ENCODE measurements at regions not wholly inside any gene's neighbourhood (a gene's known extent, or its start where the extent isn't known, plus 50 kb on each side); places are given as distances from the start of the nearest gene placed in this dataset.

- no peak overlapping the region for H3K27ac Mint-ChIP-seq
- no peak for ATAC-seq (ENCODE audit: low read depth)
- H3K9me3 Mint-ChIP-seq, result no peaks in the 10 kb centered on the region
- no peak for DNase-seq
- H3K27me3 Mint-ChIP-seq, result peaks cover 4% of the 10 kb centered on the region
- H3K4me1 Mint-ChIP-seq, result no peaks in the 10 kb centered on the region
- no peak overlapping the region for H3K4me3 Mint-ChIP-seq
- H3K36me3 Mint-ChIP-seq, result no peaks in the 10 kb centered on the region
- POLR2A ChIA-PET, result no interaction called here
These were observed 339.0 kb upstream of the KIF2A start for GRCh38 chr5:61966997-61967396.

- H3K27me3 Mint-ChIP-seq, result peaks cover 4% of the 10 kb centered on the region
- POLR2A ChIA-PET, result no interaction called here
- H3K36me3 Mint-ChIP-seq, result no peaks in the 10 kb centered on the region
- no peak overlapping the region for H3K27ac Mint-ChIP-seq
- ATAC-seq (ENCODE audit: low read depth), result no peak
- H3K4me3 Mint-ChIP-seq, result no peak overlapping the region
- no peaks in the 10 kb centered on the region for H3K9me3 Mint-ChIP-seq
- H3K4me1 Mint-ChIP-seq, result no peaks in the 10 kb centered on the region
- DNase-seq, result no peak
These were observed 338.3 kb upstream of the KIF2A start for GRCh38 chr5:61967681-61968080.

GRCh38 chr5:61969347-61969746, 336.7 kb upstream of the KIF2A start:
- POLR2A ChIA-PET, result no interaction called here
- H3K4me1 Mint-ChIP-seq, result no peaks in the 10 kb centered on the region
- H3K4me3 Mint-ChIP-seq, result no peak overlapping the region
- no peak overlapping the region for H3K27ac Mint-ChIP-seq
- ATAC-seq (ENCODE audit: low read depth), result no peak
- no peaks in the 10 kb centered on the region for H3K36me3 Mint-ChIP-seq
- H3K27me3 Mint-ChIP-seq, result peaks cover 4% of the 10 kb centered on the region
- DNase-seq, result no peak
- H3K9me3 Mint-ChIP-seq, result no peaks in the 10 kb centered on the region

GRCh38 chr5:61969755-61970154, 336.3 kb upstream of the KIF2A start:
- Mint-ChIP-seq H3K9me3 (no peaks in the 10 kb centered on the region), H3K4me1 (no peaks in the 10 kb centered on the region), H3K36me3 (no peaks in the 10 kb centered on the region), H3K27ac (no peak overlapping the region), H3K4me3 (no peak overlapping the region), H3K27me3 (peaks cover 4% of the 10 kb centered on the region)
- POLR2A ChIA-PET, result no interaction called here
- ATAC-seq (ENCODE audit: low read depth), result no peak
- DNase-seq, result no peak

- H3K27ac Mint-ChIP-seq, result no peak overlapping the region
- peaks cover 4% of the 10 kb centered on the region for H3K27me3 Mint-ChIP-seq
- H3K4me1 Mint-ChIP-seq, result no peaks in the 10 kb centered on the region
- ATAC-seq (ENCODE audit: low read depth) (no peak), DNase-seq (no peak)
- no peaks in the 10 kb centered on the region for H3K9me3 Mint-ChIP-seq
- no peaks in the 10 kb centered on the region for H3K36me3 Mint-ChIP-seq
- POLR2A ChIA-PET, result no interaction called here
- H3K4me3 Mint-ChIP-seq, result no peak overlapping the region
These were observed 335.8 kb upstream of the KIF2A start for GRCh38 chr5:61970218-61970617.

GRCh38 chr5:61974680-61975079, 331.3 kb upstream of the KIF2A start:
- no peak for ATAC-seq (ENCODE audit: low read depth)
- Mint-ChIP-seq H3K9me3 (no peaks in the 10 kb centered on the region), H3K27me3 (no peaks in the 10 kb centered on the region), H3K36me3 (no peaks in the 10 kb centered on the region), H3K4me3 (no peak overlapping the region), H3K4me1 (no peaks in the 10 kb centered on the region), H3K27ac (no peak overlapping the region)
- no peak for DNase-seq
- POLR2A ChIA-PET, result no interaction called here

GRCh38 chr5:61981886-61982285, 324.1 kb upstream of the KIF2A start:
- peaks cover 1% of the 10 kb centered on the region for H3K27me3 Mint-ChIP-seq
- no peaks in the 10 kb centered on the region for H3K9me3 Mint-ChIP-seq
- ATAC-seq (ENCODE audit: low read depth) (no peak), DNase-seq (no peak)
- no peaks in the 10 kb centered on the region for H3K36me3 Mint-ChIP-seq
- POLR2A ChIA-PET, result no interaction called here
- H3K4me1 Mint-ChIP-seq, result no peaks in the 10 kb centered on the region
- H3K4me3 Mint-ChIP-seq, result no peak overlapping the region
- H3K27ac Mint-ChIP-seq, result no peak overlapping the region

- H3K27ac Mint-ChIP-seq, result no peak overlapping the region
- H3K9me3 Mint-ChIP-seq, result no peaks in the 10 kb centered on the region
- ATAC-seq (ENCODE audit: low read depth) (no peak), DNase-seq (no peak)
- H3K4me1 Mint-ChIP-seq, result no peaks in the 10 kb centered on the region
- H3K27me3 Mint-ChIP-seq, result no peaks in the 10 kb centered on the region
- POLR2A ChIA-PET, result no interaction called here
- no peak overlapping the region for H3K4me3 Mint-ChIP-seq
- no peaks in the 10 kb centered on the region for H3K36me3 Mint-ChIP-seq
These were observed 314.6 kb upstream of the KIF2A start for GRCh38 chr5:61991430-61991829.

- Mint-ChIP-seq H3K4me1 (no peaks in the 10 kb centered on the region), H3K27ac (no peak overlapping the region), H3K36me3 (no peaks in the 10 kb centered on the region), H3K4me3 (no peak overlapping the region), H3K27me3 (no peaks in the 10 kb centered on the region), H3K9me3 (no peaks in the 10 kb centered on the region)
- ATAC-seq (ENCODE audit: low read depth) (no peak), DNase-seq (no peak)
- POLR2A ChIA-PET, result no interaction called here
These were observed 314.1 kb upstream of the KIF2A start for GRCh38 chr5:61991866-61992265.

GRCh38 chr5:61993295-61993927, 312.6 kb upstream of the KIF2A start:
- POLR2A ChIA-PET, result no interaction called here
- H3K27ac Mint-ChIP-seq, result no peak overlapping the region
- no peaks in the 10 kb centered on the region for H3K9me3 Mint-ChIP-seq
- H3K36me3 Mint-ChIP-seq, result no peaks in the 10 kb centered on the region
- no peaks in the 10 kb centered on the region for H3K27me3 Mint-ChIP-seq
- no peaks in the 10 kb centered on the region for H3K4me1 Mint-ChIP-seq
- ATAC-seq (ENCODE audit: low read depth) (no peak), DNase-seq (no peak)
- no peak overlapping the region for H3K4me3 Mint-ChIP-seq

- H3K4me1 Mint-ChIP-seq, result no peaks in the 10 kb centered on the region
- POLR2A ChIA-PET, result no interaction called here
- ATAC-seq (ENCODE audit: low read depth) (no peak), DNase-seq (no peak)
- H3K27me3 Mint-ChIP-seq, result no peaks in the 10 kb centered on the region
- no peak overlapping the region for H3K4me3 Mint-ChIP-seq
- no peak overlapping the region for H3K27ac Mint-ChIP-seq
- no peaks in the 10 kb centered on the region for H3K9me3 Mint-ChIP-seq
- H3K36me3 Mint-ChIP-seq, result no peaks in the 10 kb centered on the region
These were observed 311.8 kb upstream of the KIF2A start for GRCh38 chr5:61994171-61994570.

GRCh38 chr5:61995486-61995885, 310.5 kb upstream of the KIF2A start:
- Mint-ChIP-seq H3K4me3 (no peak overlapping the region), H3K4me1 (no peaks in the 10 kb centered on the region), H3K27me3 (no peaks in the 10 kb centered on the region), H3K9me3 (no peaks in the 10 kb centered on the region), H3K36me3 (no peaks in the 10 kb centered on the region), H3K27ac (no peak overlapping the region)
- POLR2A ChIA-PET, result no interaction called here
- DNase-seq (no peak), ATAC-seq (ENCODE audit: low read depth) (no peak)

GRCh38 chr5:61999371-61999770, 306.6 kb upstream of the KIF2A start:
- Mint-ChIP-seq H3K9me3 (no peaks in the 10 kb centered on the region), H3K27ac (no peak overlapping the region), H3K4me3 (no peak overlapping the region), H3K27me3 (no peaks in the 10 kb centered on the region), H3K4me1 (no peaks in the 10 kb centered on the region), H3K36me3 (no peaks in the 10 kb centered on the region)
- ATAC-seq (ENCODE audit: low read depth), result no peak
- no peak for DNase-seq
- POLR2A ChIA-PET, result no interaction called here

- Mint-ChIP-seq H3K27me3 (peaks cover 2% of the 10 kb centered on the region), H3K4me3 (no peak overlapping the region), H3K36me3 (no peaks in the 10 kb centered on the region), H3K4me1 (no peaks in the 10 kb centered on the region), H3K9me3 (no peaks in the 10 kb centered on the region), H3K27ac (no peak overlapping the region)
- POLR2A ChIA-PET, result no interaction called here
- no peak for DNase-seq
- ATAC-seq (ENCODE audit: low read depth), result no peak
These were observed 305.4 kb upstream of the KIF2A start for GRCh38 chr5:62000646-62001045.

- Mint-ChIP-seq H3K27me3 (peaks cover 2% of the 10 kb centered on the region), H3K9me3 (no peaks in the 10 kb centered on the region), H3K27ac (no peak overlapping the region), H3K4me1 (no peaks in the 10 kb centered on the region), H3K36me3 (no peaks in the 10 kb centered on the region), H3K4me3 (no peak overlapping the region)
- ATAC-seq (ENCODE audit: low read depth) (no peak), DNase-seq (no peak)
- POLR2A ChIA-PET, result no interaction called here
These were observed 304.4 kb upstream of the KIF2A start for GRCh38 chr5:62001640-62002039.
